Activated B cell treated with CpG ODN at 0.5 μM for 24 hours (primary cell): ENCODE measurements at regions not wholly inside any gene's neighbourhood (a gene's known extent, or its start where the extent isn't known, plus 50 kb on each side); places are given as distances from the start of the nearest gene placed in this dataset.

ENCODE experiments used
- ATAC-seq: fragments of 200-7000 bp; cut with Tn5 transposase; one replicate; pipeline ENCODE4 v1.10.0; 2021; ENCODE audit warnings: low read depth, mild to moderate bottlenecking, moderate library complexity
- CTCF ChIA-PET: fragments of 350-600 bp; sonication (Branson Sonifier 250); formaldehyde crosslinking; loops from one replicate; lab custom pipeline; 2021; ENCODE audit warnings: antibody characterized with exemption; lab: Charles Lee
- POLR2A ChIA-PET: fragments of 350-600 bp; sonication (Branson Sonifier 250); formaldehyde crosslinking; loops from one replicate; lab custom pipeline; 2021; ENCODE audit warnings: antibody characterized with exemption; lab: Charles Lee
- DNase-seq: peaks from one replicate; pipeline ENCODE4 v3.0.0; 2022
- H3K27ac Mint-ChIP-seq: one replicate; pipeline ENCODE4 v1.8.0; 2020; ENCODE audit warnings: mixed read lengths
- H3K27me3 Mint-ChIP-seq: one replicate; pipeline ENCODE4 v1.8.0; 2021; ENCODE audit warnings: mixed read lengths
- H3K36me3 Mint-ChIP-seq: one replicate; pipeline ENCODE4 v1.8.0; 2021; ENCODE audit warnings: low read depth, mixed read lengths
- H3K4me1 Mint-ChIP-seq: one replicate; pipeline ENCODE4 v1.8.0; 2021; ENCODE audit warnings: mixed read lengths
- H3K4me3 Mint-ChIP-seq: one replicate; pipeline ENCODE4 v1.8.0; 2020; ENCODE audit warnings: mild to moderate bottlenecking, mixed read lengths
- H3K9me3 Mint-ChIP-seq: one replicate; pipeline ENCODE4 v1.8.0; 2020; ENCODE audit warnings: mixed read lengths
- CTCF ChIP-seq: fragments of 200-600 bp; IDR thresholded peaks from one replicate; pipeline ENCODE4 v1.8.0; 2022; ENCODE audit warnings: antibody characterized with exemption, mild to moderate bottlenecking
- intact Hi-C: fragments of 100-400 bp; cut with micrococcal nuclease; formaldehyde crosslinking; loops from one replicate; pipeline ENCODE4 v1.15.1; 2024

GRCh38 chr16:35510701-35511100, 2051.3 kb downstream of the TP53TG3F start:
- Mint-ChIP-seq H3K27ac (no peak overlapping the region), H3K4me1 (no peaks in the 10 kb centered on the region), H3K4me3 (no peak overlapping the region), H3K9me3 (peaks cover 26% of the 10 kb centered on the region), H3K36me3 (no peaks in the 10 kb centered on the region), H3K27me3 (no peaks in the 10 kb centered on the region)
- no peak for DNase-seq
- ChIA-PET CTCF (no interaction called here), POLR2A (no interaction called here)
- ATAC-seq = no peak
- intact Hi-C loops = no loop called here
- TF ChIP-seq CTCF = no peak

- Mint-ChIP-seq H3K27me3 (no peaks in the 10 kb centered on the region), H3K4me1 (no peaks in the 10 kb centered on the region), H3K9me3 (peaks cover 17% of the 10 kb centered on the region), H3K27ac (no peak overlapping the region), H3K4me3 (no peak overlapping the region), H3K36me3 (no peaks in the 10 kb centered on the region)
- ChIA-PET POLR2A (no interaction called here), CTCF (no interaction called here)
- ATAC-seq (no peak), DNase-seq (no peak)
- intact Hi-C loops = no loop called here
- TF ChIP-seq CTCF = no peak
These were observed 2057.1 kb downstream of the TP53TG3F start for GRCh38 chr16:35516551-35516950.

GRCh38 chr16:35516971-35517370, 2057.6 kb downstream of the TP53TG3F start:
- ChIA-PET POLR2A (no interaction called here), CTCF (no interaction called here)
- no peak overlapping the region for H3K4me3 Mint-ChIP-seq
- ATAC-seq (no peak), DNase-seq (no peak)
- no peaks in the 10 kb centered on the region for H3K4me1 Mint-ChIP-seq
- no peaks in the 10 kb centered on the region for H3K36me3 Mint-ChIP-seq
- intact Hi-C loops = no loop called here
- TF ChIP-seq CTCF = no peak
- H3K27ac Mint-ChIP-seq = no peak overlapping the region
- peaks cover 21% of the 10 kb centered on the region for H3K9me3 Mint-ChIP-seq
- no peaks in the 10 kb centered on the region for H3K27me3 Mint-ChIP-seq

GRCh38 chr16:35523991-35524390, 2064.6 kb downstream of the TP53TG3F start:
- peaks cover 27% of the 10 kb centered on the region for H3K9me3 Mint-ChIP-seq
- no peaks in the 10 kb centered on the region for H3K36me3 Mint-ChIP-seq
- no peak overlapping the region for H3K27ac Mint-ChIP-seq
- no peaks in the 10 kb centered on the region for H3K27me3 Mint-ChIP-seq
- no peak for ATAC-seq
- ChIA-PET POLR2A (no interaction called here), CTCF (no interaction called here)
- H3K4me1 Mint-ChIP-seq = no peaks in the 10 kb centered on the region
- intact Hi-C loops = no loop called here
- TF ChIP-seq CTCF = no peak
- DNase-seq = no peak
- H3K4me3 Mint-ChIP-seq = no peak overlapping the region

GRCh38 chr16:35525979-35526590, 2066.7 kb downstream of the TP53TG3F start:
- POLR2A ChIA-PET = no interaction called here
- H3K4me3 Mint-ChIP-seq = no peak overlapping the region
- H3K9me3 Mint-ChIP-seq = peaks cover 23% of the 10 kb centered on the region
- H3K27ac Mint-ChIP-seq = no peak overlapping the region
- no peaks in the 10 kb centered on the region for H3K27me3 Mint-ChIP-seq
- ATAC-seq (no peak), DNase-seq (no peak)
- TF ChIP-seq CTCF = no peak
- H3K36me3 Mint-ChIP-seq = no peaks in the 10 kb centered on the region
- CTCF ChIA-PET = no interaction called here
- H3K4me1 Mint-ChIP-seq = no peaks in the 10 kb centered on the region
- intact Hi-C loops = no loop called here
